ENCODE measurements at regions not wholly inside any gene's neighbourhood (a gene's known extent, or its start where the extent isn't known, plus 50 kb on each side); places are given as distances from the start of the nearest gene placed in this dataset.

DNA sequence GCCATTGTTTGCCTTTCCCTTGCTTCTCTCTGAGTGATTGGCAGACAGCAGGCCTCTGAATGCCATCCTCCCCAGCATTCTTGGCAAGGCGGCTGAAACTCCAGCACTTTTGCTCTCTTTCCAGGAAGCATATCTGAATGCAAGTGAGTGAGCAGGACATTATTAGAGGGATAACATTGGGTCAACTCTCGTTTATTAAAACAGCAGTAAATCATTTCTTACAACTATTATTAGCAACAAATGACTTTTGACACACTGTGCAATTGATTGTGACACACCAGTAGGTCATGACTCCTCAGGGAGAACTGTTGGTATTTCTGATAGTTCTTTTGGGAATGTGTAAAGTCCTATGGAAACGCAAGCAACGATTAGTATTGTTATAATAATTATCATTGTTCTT, 103.8 kb downstream of the EFNB1 start:
- Mint-ChIP-seq H3K27me3 (ENCODE audit: unreplicated experiment) (no peaks in the 10 kb centered on the region), H3K4me1 (ENCODE audit: low read depth, unreplicated experiment) (peaks cover 41% of the 10 kb centered on the region), H3K9me3 (ENCODE audit: low read depth, unreplicated experiment) (no peaks in the 10 kb centered on the region), H3K27ac (ENCODE audit: unreplicated experiment) (no peak overlapping the region), H3K4me3 (ENCODE audit: low read depth, unreplicated experiment) (no peak overlapping the region), H3K36me3 (ENCODE audit: insufficient read depth, unreplicated experiment) (no peaks in the 10 kb centered on the region)
- intact Hi-C loops (cut with micrococcal nuclease; ENCODE audit: unreplicated experiment): no loop called here
- CTCF ChIA-PET: no interaction called here
- BruUV-seq (replicated peaks): no TSS peak
- no peak for DNase-seq
- TF ChIP-seq, protein P1, sequence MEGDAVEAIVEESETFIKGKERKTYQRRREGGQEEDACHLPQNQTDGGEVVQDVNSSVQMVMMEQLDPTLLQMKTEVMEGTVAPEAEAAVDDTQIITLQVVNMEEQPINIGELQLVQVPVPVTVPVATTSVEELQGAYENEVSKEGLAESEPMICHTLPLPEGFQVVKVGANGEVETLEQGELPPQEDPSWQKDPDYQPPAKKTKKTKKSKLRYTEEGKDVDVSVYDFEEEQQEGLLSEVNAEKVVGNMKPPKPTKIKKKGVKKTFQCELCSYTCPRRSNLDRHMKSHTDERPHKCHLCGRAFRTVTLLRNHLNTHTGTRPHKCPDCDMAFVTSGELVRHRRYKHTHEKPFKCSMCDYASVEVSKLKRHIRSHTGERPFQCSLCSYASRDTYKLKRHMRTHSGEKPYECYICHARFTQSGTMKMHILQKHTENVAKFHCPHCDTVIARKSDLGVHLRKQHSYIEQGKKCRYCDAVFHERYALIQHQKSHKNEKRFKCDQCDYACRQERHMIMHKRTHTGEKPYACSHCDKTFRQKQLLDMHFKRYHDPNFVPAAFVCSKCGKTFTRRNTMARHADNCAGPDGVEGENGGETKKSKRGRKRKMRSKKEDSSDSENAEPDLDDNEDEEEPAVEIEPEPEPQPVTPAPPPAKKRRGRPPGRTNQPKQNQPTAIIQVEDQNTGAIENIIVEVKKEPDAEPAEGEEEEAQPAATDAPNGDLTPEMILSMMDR (IDR thresholded peaks at IDR 0.05; ENCODE audit: unreplicated experiment): no peak

DNA sequence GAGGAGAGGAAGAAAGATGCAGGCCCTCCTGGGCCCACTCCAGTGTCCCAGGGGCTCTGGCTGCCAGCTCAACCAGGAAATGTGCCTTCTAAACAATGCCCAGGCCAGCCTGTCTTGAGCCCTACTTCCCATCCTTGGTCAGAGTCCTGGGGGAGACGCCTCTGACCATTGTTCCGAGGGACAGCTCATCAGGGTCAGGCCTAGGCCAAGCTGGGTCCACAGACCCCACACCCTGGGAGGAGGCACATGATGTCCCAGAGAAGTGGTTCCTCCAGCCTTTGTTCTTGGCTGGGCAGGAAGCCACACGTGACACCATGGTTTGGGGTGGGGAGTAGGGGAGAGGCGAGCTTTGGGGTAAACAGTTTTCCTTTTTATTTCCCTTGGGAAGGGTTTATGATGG, 102.5 kb downstream of the EFNB1 start:
- TF ChIP-seq, protein P1 (IDR thresholded peaks at IDR 0.05; ENCODE audit: unreplicated experiment): no peak
- CTCF ChIA-PET: no interaction called here
- DNase-seq: no peak
- no TSS peak for BruUV-seq (replicated peaks)
- H3K9me3 Mint-ChIP-seq (ENCODE audit: low read depth, unreplicated experiment): no peaks in the 10 kb centered on the region
- H3K27me3 Mint-ChIP-seq (ENCODE audit: unreplicated experiment): no peaks in the 10 kb centered on the region
- H3K27ac Mint-ChIP-seq (ENCODE audit: unreplicated experiment): no peak overlapping the region
- H3K4me3 Mint-ChIP-seq (ENCODE audit: low read depth, unreplicated experiment): no peak overlapping the region
- H3K4me1 Mint-ChIP-seq (ENCODE audit: low read depth, unreplicated experiment): peaks cover 41% of the 10 kb centered on the region
- intact Hi-C loops (cut with micrococcal nuclease; ENCODE audit: unreplicated experiment): no loop called here
- no peaks in the 10 kb centered on the region for H3K36me3 Mint-ChIP-seq (ENCODE audit: insufficient read depth, unreplicated experiment)

GRCh38 chrX:68930542-68931317, 101.9 kb downstream of the EFNB1 start:
- DNase-seq: no peak
- no peaks in the 10 kb centered on the region for H3K27me3 Mint-ChIP-seq (ENCODE audit: unreplicated experiment)
- no peak overlapping the region for H3K27ac Mint-ChIP-seq (ENCODE audit: unreplicated experiment)
- H3K9me3 Mint-ChIP-seq (ENCODE audit: low read depth, unreplicated experiment): no peaks in the 10 kb centered on the region
- no peak overlapping the region for H3K4me3 Mint-ChIP-seq (ENCODE audit: low read depth, unreplicated experiment)
- CTCF ChIA-PET: no interaction called here
- no TSS peak for BruUV-seq (replicated peaks)
- H3K4me1 Mint-ChIP-seq (ENCODE audit: low read depth, unreplicated experiment): peaks cover 39% of the 10 kb centered on the region
- no peaks in the 10 kb centered on the region for H3K36me3 Mint-ChIP-seq (ENCODE audit: insufficient read depth, unreplicated experiment)
- intact Hi-C loops (cut with micrococcal nuclease; ENCODE audit: unreplicated experiment): no loop called here
- TF ChIP-seq, protein P1 (IDR thresholded peaks at IDR 0.05; ENCODE audit: unreplicated experiment): no peak

GRCh38 chrX:68929332-68930150, 100.7 kb downstream of the EFNB1 start:
- no peaks in the 10 kb centered on the region for H3K36me3 Mint-ChIP-seq (ENCODE audit: insufficient read depth, unreplicated experiment)
- peak; percentile 44 for DNase-seq
- no peaks in the 10 kb centered on the region for H3K9me3 Mint-ChIP-seq (ENCODE audit: low read depth, unreplicated experiment)
- TF ChIP-seq, protein P1 (IDR thresholded peaks at IDR 0.05; ENCODE audit: unreplicated experiment): no peak
- H3K27ac Mint-ChIP-seq (ENCODE audit: unreplicated experiment): no peak overlapping the region
- H3K4me1 Mint-ChIP-seq (ENCODE audit: low read depth, unreplicated experiment): peaks cover 32% of the 10 kb centered on the region
- no peak overlapping the region for H3K4me3 Mint-ChIP-seq (ENCODE audit: low read depth, unreplicated experiment)
- CTCF ChIA-PET: interaction anchor here (0.6 to 0.7 kb wide), 3 partner anchors 18 to 171 kb away, joined by 3 read pairs; partner anchors contain the start of gene EFNB1
- no TSS peak for BruUV-seq (replicated peaks)
- intact Hi-C loops (cut with micrococcal nuclease; ENCODE audit: unreplicated experiment): no loop called here
- no peaks in the 10 kb centered on the region for H3K27me3 Mint-ChIP-seq (ENCODE audit: unreplicated experiment)
